Liver (tissue), 8 donors: ENCODE measurements at regions not wholly inside any gene's neighbourhood (a gene's known extent, or its start where the extent isn't known, plus 50 kb on each side); places are given as distances from the start of the nearest gene placed in this dataset.

Experiments used
- DNase-seq: peaks from one replicate; pipeline ENCODE4 v3.0.0-alpha.2; 2017; ENCODE audit warnings: low spot score
- H3K27ac ChIP-seq, 2 donors: one replicate each; pipeline ENCODE4 v1.7.0; 2013; ENCODE audit warnings: inconsistent platforms in 2 of 2, low read length in 2 of 2, control low read depth in 1 of 2, low read depth in 1 of 2, mild to moderate bottlenecking in 1 of 2
- H3K27me3 ChIP-seq, 4 donors: one replicate each; pipeline versions ENCODE4 v1.6.1 to v1.7.0; 2013; ENCODE audit warnings: low read length in 3 of 4, inconsistent platforms in 1 of 4, mild to moderate bottlenecking in 1 of 4, moderate library complexity in 1 of 4; ENCODE audit not compliant: control insufficient read depth in 4 of 4, insufficient read depth in 4 of 4
- H3K36me3 ChIP-seq, 4 donors: one replicate each; pipeline versions ENCODE4 v1.6.1 to v1.7.0; 2013; ENCODE audit warnings: low read length in 3 of 4, mild to moderate bottlenecking in 3 of 4, low read depth in 1 of 4, moderate library complexity in 1 of 4; ENCODE audit not compliant: control insufficient read depth in 4 of 4, insufficient read depth in 3 of 4
- H3K4me1 ChIP-seq, 4 donors: one replicate each; pipeline versions ENCODE4 v1.6.1 to v1.7.0; 2013; ENCODE audit warnings: low read length in 3 of 4, mild to moderate bottlenecking in 3 of 4, moderate library complexity in 1 of 4; ENCODE audit not compliant: control insufficient read depth in 4 of 4, insufficient read depth in 4 of 4
- H3K4me3 ChIP-seq, 3 donors: one replicate each; pipeline versions ENCODE4 v1.6.1 to v1.7.0; 2013; ENCODE audit warnings: low read length in 3 of 3, control low read depth in 1 of 3, low read depth in 1 of 3, mild to moderate bottlenecking in 1 of 3
- H3K9ac ChIP-seq, 2 donors: one replicate each; pipeline ENCODE4 v1.7.0; 2013; ENCODE audit warnings: low read length in 2 of 2, mild to moderate bottlenecking in 2 of 2, moderate library complexity in 2 of 2, control low read depth in 1 of 2, low read depth in 1 of 2
- H3K9me3 ChIP-seq, 4 donors: one replicate each; pipeline versions ENCODE4 v1.6.1 to v1.7.0; 2013; ENCODE audit warnings: low read length in 3 of 4; ENCODE audit not compliant: control insufficient read depth in 4 of 4
- ATF3 ChIP-seq: IDR thresholded peaks from 2 replicates; pipeline ENCODE4 v1.6.1; 2016; ENCODE audit warnings: antibody characterized with exemption
- CTCF ChIP-seq: fragments of 150-350 bp; IDR thresholded peaks from 2 replicates; pipeline ENCODE4 v1.5.1; 2017; ENCODE audit warnings: improper control_type of control experiment, low read depth, low read length; ENCODE audit not compliant: missing input control
- EGR1 ChIP-seq, 2 donors: IDR thresholded peaks; 2 replicates each; pipeline ENCODE4 v1.6.1; 2016 to 2018; ENCODE audit warnings: antibody characterized with exemption in 2 of 2, low read depth in 2 of 2
- FOXA2 ChIP-seq: IDR thresholded peaks from 2 replicates; pipeline ENCODE4 v1.6.1; 2016; ENCODE audit warnings: antibody characterized with exemption
- GABPA ChIP-seq, 2 donors: IDR thresholded peaks in 1 of 2; conservative IDR thresholded peaks in 1 of 2; 2 replicates each; pipeline ENCODE4 v1.6.1; 2016; ENCODE audit warnings: antibody characterized with exemption in 2 of 2, mild to moderate bottlenecking in 1 of 2, moderate library complexity in 1 of 2
- HNF4A ChIP-seq, 2 donors: conservative IDR thresholded peaks; 2 replicates each; pipeline ENCODE4 v1.6.1; 2016; ENCODE audit warnings: antibody characterized with exemption in 2 of 2, mild to moderate bottlenecking in 2 of 2
- HNF4G ChIP-seq: IDR thresholded peaks from 2 replicates; pipeline ENCODE4 v1.6.1; 2016; ENCODE audit warnings: antibody characterized with exemption
- JUND ChIP-seq, 2 donors: IDR thresholded peaks; 2 replicates each; pipeline ENCODE4 v1.6.1; 2016; ENCODE audit warnings: antibody characterized with exemption in 2 of 2
- MAX ChIP-seq: IDR thresholded peaks from 2 replicates; pipeline ENCODE4 v1.6.1; 2016; ENCODE audit warnings: antibody characterized with exemption
- NR2F2 ChIP-seq: IDR thresholded peaks from 2 replicates; pipeline ENCODE4 v1.6.1; 2016; ENCODE audit warnings: antibody characterized with exemption
- RAD21 ChIP-seq, 2 donors: IDR thresholded peaks; 2 replicates each; pipeline ENCODE4 v1.6.1; 2016; ENCODE audit warnings: antibody characterized with exemption in 2 of 2, mild to moderate bottlenecking in 2 of 2
- RXRA ChIP-seq, 2 donors: IDR thresholded peaks; 2 replicates each; pipeline ENCODE4 v1.6.1; 2017 to 2018; ENCODE audit warnings: antibody characterized with exemption in 2 of 2, mild to moderate bottlenecking in 1 of 2
- SP1 ChIP-seq: IDR thresholded peaks from 2 replicates; pipeline ENCODE4 v1.6.1; 2018; ENCODE audit warnings: antibody characterized with exemption, mild to moderate bottlenecking
- TAF1 ChIP-seq: conservative IDR thresholded peaks from 2 replicates; pipeline ENCODE4 v1.6.1; 2016; ENCODE audit warnings: antibody characterized with exemption, mild to moderate bottlenecking
- YY1 ChIP-seq: IDR thresholded peaks from 2 replicates; pipeline ENCODE4 v1.6.1; 2016; ENCODE audit warnings: antibody characterized with exemption, mild to moderate bottlenecking
- WGBS: extraction: QIAGEN DNeasy Blood & Tissue Kit; methylation state at CpG from one replicate; pipeline ENCODE4 v1.1.7; 2013; 5-methylcytosine and 5-hydroxymethylcytosine counted together
- TF ChIP-seq, protein P1 (sequence below): IDR thresholded peaks from 2 replicates; pipeline ENCODE4 v1.6.1; 2016; ENCODE audit warnings: antibody characterized with exemption, mild to moderate bottlenecking
- TF ChIP-seq, protein P2 (sequence below): IDR thresholded peaks from 2 replicates; pipeline ENCODE4 v1.6.1; 2016; ENCODE audit warnings: antibody characterized with exemption
- donor health status: healthy.
- donor health status: healthy.
- donor health status: healthy.
- donor health status: healthy.
- donor health status: healthy.

DNA sequence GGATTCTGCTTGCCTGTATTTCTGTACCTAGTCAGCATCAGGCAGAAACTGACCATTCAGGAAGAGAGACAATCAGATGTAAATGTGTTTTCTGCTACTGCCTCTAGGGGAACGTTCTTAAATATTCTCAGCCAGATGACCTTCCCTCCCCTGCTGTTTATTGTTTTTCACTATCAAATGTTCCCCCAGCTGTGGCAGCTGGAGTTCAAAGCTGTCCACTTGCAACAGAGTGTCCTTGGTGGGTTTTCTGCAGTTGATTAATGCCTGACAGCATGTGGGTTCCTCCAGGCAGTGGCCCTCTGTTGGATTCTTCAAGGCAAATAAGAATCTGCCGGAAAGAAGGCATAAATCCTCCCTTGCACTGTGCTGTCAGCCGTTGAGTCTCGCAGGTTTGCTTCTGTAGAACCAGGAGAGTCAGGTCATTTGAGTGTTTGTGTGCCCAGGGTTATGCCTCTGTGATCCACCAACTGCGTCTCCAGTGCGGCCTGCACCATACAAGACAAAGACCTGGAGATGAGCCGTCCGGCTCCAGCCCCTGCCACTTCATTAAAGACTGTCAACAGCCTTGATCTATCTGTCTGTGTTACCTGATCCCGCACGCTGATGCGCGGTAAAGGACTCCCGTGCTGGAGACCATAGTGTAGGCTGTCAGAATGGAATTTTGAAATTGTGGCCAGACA, 203.4 kb downstream of the GADD45G start:
- peaks cover 0 to 2% (median under 1%) of the 10 kb centered on the region in 4 donors for H3K4me1 ChIP-seq
- no peak for DNase-seq

More for the DNA sequence above, 203.4 kb downstream of the GADD45G start:
- Histone ChIP-seq H3K36me3 (no peaks in the 10 kb centered on the region), H3K27ac (no peak overlapping the region), H3K9me3 (no peaks in the 10 kb centered on the region), H3K9ac (no peak overlapping the region), H3K4me3 (no peak overlapping the region), H3K27me3 (no peaks in the 10 kb centered on the region)
- 90% methylated on average over 13 of the region's 13 CpGs for WGBS
- TF ChIP-seq HNF4G: no peak
- TF ChIP-seq ATF3: no peak
- no peak for TF ChIP-seq EGR1 (IDR thresholded peaks at IDR 0.05; ENCODE audit: low read depth in 2 of 2)
- TF ChIP-seq JUND (IDR thresholded peaks at IDR 0.05): no peak
- no peak for TF ChIP-seq NR2F2
- no peak for TF ChIP-seq TAF1
- no peak for TF ChIP-seq YY1
- no peak for TF ChIP-seq HNF4A (conservative IDR thresholded peaks at IDR 0.05)
- peak; percentile 15 for TF ChIP-seq CTCF
- no peak for TF ChIP-seq MAX
- no peak for TF ChIP-seq RXRA (IDR thresholded peaks at IDR 0.05)
- TF ChIP-seq GABPA (IDR thresholded peaks at IDR 0.05 in 1 of 2, conservative IDR thresholded peaks at IDR 0.05 in 1 of 2): no peak
- peak in 1 of 2 donors; percentile 58 for TF ChIP-seq RAD21 (IDR thresholded peaks at IDR 0.05)
- TF ChIP-seq, protein P1, sequence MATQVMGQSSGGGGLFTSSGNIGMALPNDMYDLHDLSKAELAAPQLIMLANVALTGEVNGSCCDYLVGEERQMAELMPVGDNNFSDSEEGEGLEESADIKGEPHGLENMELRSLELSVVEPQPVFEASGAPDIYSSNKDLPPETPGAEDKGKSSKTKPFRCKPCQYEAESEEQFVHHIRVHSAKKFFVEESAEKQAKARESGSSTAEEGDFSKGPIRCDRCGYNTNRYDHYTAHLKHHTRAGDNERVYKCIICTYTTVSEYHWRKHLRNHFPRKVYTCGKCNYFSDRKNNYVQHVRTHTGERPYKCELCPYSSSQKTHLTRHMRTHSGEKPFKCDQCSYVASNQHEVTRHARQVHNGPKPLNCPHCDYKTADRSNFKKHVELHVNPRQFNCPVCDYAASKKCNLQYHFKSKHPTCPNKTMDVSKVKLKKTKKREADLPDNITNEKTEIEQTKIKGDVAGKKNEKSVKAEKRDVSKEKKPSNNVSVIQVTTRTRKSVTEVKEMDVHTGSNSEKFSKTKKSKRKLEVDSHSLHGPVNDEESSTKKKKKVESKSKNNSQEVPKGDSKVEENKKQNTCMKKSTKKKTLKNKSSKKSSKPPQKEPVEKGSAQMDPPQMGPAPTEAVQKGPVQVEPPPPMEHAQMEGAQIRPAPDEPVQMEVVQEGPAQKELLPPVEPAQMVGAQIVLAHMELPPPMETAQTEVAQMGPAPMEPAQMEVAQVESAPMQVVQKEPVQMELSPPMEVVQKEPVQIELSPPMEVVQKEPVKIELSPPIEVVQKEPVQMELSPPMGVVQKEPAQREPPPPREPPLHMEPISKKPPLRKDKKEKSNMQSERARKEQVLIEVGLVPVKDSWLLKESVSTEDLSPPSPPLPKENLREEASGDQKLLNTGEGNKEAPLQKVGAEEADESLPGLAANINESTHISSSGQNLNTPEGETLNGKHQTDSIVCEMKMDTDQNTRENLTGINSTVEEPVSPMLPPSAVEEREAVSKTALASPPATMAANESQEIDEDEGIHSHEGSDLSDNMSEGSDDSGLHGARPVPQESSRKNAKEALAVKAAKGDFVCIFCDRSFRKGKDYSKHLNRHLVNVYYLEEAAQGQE: no peak
- TF ChIP-seq FOXA2: no peak
- TF ChIP-seq, protein P2, sequence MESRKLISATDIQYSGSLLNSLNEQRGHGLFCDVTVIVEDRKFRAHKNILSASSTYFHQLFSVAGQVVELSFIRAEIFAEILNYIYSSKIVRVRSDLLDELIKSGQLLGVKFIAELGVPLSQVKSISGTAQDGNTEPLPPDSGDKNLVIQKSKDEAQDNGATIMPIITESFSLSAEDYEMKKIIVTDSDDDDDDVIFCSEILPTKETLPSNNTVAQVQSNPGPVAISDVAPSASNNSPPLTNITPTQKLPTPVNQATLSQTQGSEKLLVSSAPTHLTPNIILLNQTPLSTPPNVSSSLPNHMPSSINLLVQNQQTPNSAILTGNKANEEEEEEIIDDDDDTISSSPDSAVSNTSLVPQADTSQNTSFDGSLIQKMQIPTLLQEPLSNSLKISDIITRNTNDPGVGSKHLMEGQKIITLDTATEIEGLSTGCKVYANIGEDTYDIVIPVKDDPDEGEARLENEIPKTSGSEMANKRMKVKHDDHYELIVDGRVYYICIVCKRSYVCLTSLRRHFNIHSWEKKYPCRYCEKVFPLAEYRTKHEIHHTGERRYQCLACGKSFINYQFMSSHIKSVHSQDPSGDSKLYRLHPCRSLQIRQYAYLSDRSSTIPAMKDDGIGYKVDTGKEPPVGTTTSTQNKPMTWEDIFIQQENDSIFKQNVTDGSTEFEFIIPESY: no peak
- no peak for TF ChIP-seq SP1
